ENCODE measurements at regions not wholly inside any gene's neighbourhood (a gene's known extent, or its start where the extent isn't known, plus 50 kb on each side); places are given as distances from the start of the nearest gene placed in this dataset.

DNA sequence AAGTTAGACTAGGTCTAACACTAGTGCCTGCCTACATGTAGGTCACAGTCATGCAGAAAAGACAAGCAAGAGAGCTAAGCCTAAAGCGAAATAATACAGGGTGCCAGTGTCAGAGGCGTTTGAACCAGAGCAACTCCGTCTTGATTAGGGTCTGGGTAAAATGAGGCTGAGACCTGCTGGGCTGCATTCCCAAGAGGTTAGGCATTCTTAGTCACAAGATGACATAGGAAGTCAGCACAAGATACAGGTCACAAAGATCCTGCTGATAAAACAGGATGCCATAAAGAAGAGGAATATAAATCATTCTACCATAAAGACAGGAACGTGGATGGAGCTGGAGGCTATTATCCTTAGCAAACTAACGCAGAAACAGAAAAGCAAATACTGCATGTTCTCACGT, 120.9 kb downstream of the BEND2 start:
- no peak for TF ChIP-seq EZH2 (IDR thresholded peaks at IDR 0.05)
- TF ChIP-seq POLR2AphosphoS5 (IDR thresholded peaks at IDR 0.05; ENCODE audit: borderline replicate concordance, low read depth, low read length) = no peak
- TF ChIP-seq FOXP2 (optimal IDR thresholded peaks at IDR 0.05; ENCODE audit: control extremely low read depth, extremely low read length, insufficient read depth) = no peak
